Gastrocnemius medialis (tissue), 4 donors: ENCODE measurements at regions not wholly inside any gene's neighbourhood (a gene's known extent, or its start where the extent isn't known, plus 50 kb on each side); places are given as distances from the start of the nearest gene placed in this dataset.

Experiments used
- ATAC-seq, 2 donors: fragments of 150-250 bp; one replicate each; pipeline ENCODE4 v1.9.1; 2016
- DNase-seq, 2 donors: peaks; one replicate each; pipeline ENCODE4 v3.0.0-alpha.2; 2019
- H3K27ac ChIP-seq, 4 donors: fragments of 200-600 bp; sonication (generic); 1 replicate in 1 of 4; 2 replicates in 3 of 4; pipeline ENCODE4 v1.5.1; 2016 to 2018; ENCODE audit warnings: mild to moderate bottlenecking in 2 of 4, moderate library complexity in 1 of 4
- H3K27me3 ChIP-seq, 3 donors: fragments of 200-600 bp; sonication (generic) in 2 of 3; 1 replicate in 1 of 3; 2 replicates in 2 of 3; pipeline versions ENCODE4 v1.5.1 to v1.6.0; 2016 to 2019; ENCODE audit warnings: mild to moderate bottlenecking in 1 of 3, moderate library complexity in 1 of 3
- H3K36me3 ChIP-seq, 2 donors: fragments of 200-600 bp; sonication (generic) in 1 of 2; one replicate each; pipeline ENCODE4 v1.5.1; 2017 to 2018
- H3K4me1 ChIP-seq, 2 donors: fragments of 200-600 bp; sonication (generic) in 1 of 2; one replicate each; pipeline ENCODE4 v1.5.1; 2016 to 2017; ENCODE audit warnings: mild to moderate bottlenecking in 2 of 2
- H3K4me3 ChIP-seq, 4 donors: fragments of 200-600 bp; sonication (generic) in 3 of 4; 1 replicate in 1 of 4; 2 replicates in 3 of 4; pipeline ENCODE4 v1.5.1; 2016 to 2019; ENCODE audit warnings: mild to moderate bottlenecking in 2 of 4
- H3K9me3 ChIP-seq, 3 donors: fragments of 200-600 bp; sonication (generic) in 2 of 3; 1 replicate in 1 of 3; 2 replicates in 2 of 3; pipeline ENCODE4 v1.5.1; 2016 to 2019
- CTCF ChIP-seq, 5 experiments: fragments of 450-650 bp in 3 of 5; fragments of 200-600 bp in 2 of 5; sonication (generic) in 2 of 5; IDR thresholded peaks in 4 of 5; conservative IDR thresholded peaks in 1 of 5; 1 replicate in 4 of 5; 2 replicates in 1 of 5; pipeline ENCODE4 v1.5.1; 2016 to 2019; ENCODE audit warnings: antibody characterized with exemption in 5 of 5, mild to moderate bottlenecking in 3 of 5, moderate library complexity in 3 of 5
- POLR2A ChIP-seq, 2 donors: fragments of 450-650 bp; IDR thresholded peaks; one replicate each; pipeline ENCODE4 v1.6.1; 2017; ENCODE audit warnings: antibody characterized with exemption in 2 of 2, mild to moderate bottlenecking in 2 of 2, moderate library complexity in 2 of 2
- in situ Hi-C, 4 donors: fragments of 200-750 bp; cut with MboI; loops; one replicate each; pipeline versions ENCODE4 v1.15.0 to v1.8.0; 2017; ENCODE audit warnings: low sequenced_read_pairs in 4 of 4
- intact Hi-C: fragments of 100-400 bp; cut with DNase I; formaldehyde crosslinking; loops from one replicate; pipeline ENCODE4 v1.15.1; 2023; ENCODE audit warnings: low total_unique reads

DNA sequence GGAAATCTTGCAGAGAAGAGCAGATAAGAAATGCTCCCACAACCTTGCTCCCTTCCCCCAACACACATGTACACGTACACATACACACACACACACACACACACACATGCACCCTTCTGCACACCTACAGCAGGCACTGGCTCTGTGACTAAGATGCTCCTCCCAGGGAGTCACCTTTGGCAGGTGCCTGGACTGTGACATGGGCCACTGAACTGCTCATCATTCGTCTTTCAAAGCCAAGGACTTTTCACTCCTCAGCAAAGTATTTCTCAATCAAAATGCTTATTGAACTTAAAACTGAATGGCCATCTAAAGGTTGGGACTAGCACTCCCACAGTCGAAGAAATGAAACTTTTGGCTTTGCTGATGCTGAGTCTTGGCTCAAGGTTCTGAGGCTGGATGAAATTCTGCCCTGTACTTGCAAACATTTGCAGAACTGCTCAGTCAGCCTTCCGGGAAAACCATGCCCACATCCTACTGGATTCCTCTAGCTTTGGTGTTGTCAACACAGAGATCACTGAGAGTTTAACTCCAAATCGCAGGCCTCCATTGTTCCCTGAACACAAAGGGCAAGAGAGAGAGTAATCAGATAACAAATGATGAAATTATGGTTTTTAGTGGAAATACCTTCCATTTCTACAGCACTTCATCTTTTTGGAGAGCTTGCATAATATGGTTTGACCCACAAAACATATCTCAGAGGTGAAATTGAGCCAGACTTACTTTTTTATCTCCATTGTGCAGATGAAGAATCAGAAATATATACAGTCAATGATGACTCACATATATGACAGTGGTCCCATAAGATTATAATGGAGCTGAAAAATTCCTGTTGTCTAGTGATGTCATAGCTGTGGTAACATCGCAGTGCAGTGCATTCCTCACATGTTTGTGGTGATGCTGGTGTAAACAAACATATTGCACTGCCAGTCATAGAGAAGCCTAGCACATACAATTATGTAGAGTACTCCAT lies 72.4 kb upstream of the BCAR3 start:
- TF ChIP-seq CTCF (IDR thresholded peaks at IDR 0.05 in 4 of 5, conservative IDR thresholded peaks at IDR 0.05 in 1 of 5) (no peak), POLR2A (IDR thresholded peaks at IDR 0.05) (no peak)
- intact Hi-C loops (no loop called here), in situ Hi-C loops (no loop called here)
- Histone ChIP-seq H3K27ac (no peak overlapping the region), H3K4me3 (no peak overlapping the region), H3K4me1 (peaks cover 29 to 36% of the 10 kb centered on the region in 2 donors), H3K36me3 (no peaks in the 10 kb centered on the region), H3K27me3 (no peaks in the 10 kb centered on the region), H3K9me3 (no peaks in the 10 kb centered on the region)
- no peak for ATAC-seq
- DNase-seq = no peak

GRCh38 chr1:93751377-93752250 lies 70.0 kb upstream of the BCAR3 start:
- Histone ChIP-seq H3K27me3 (no peaks in the 10 kb centered on the region), H3K36me3 (no peaks in the 10 kb centered on the region), H3K27ac (peak overlapping the region in 3 of 4 donors; percentile 15 to 64 (median 57)), H3K4me1 (peaks cover 29 to 36% of the 10 kb centered on the region in 2 donors), H3K4me3 (no peak overlapping the region), H3K9me3 (no peaks in the 10 kb centered on the region)
- ATAC-seq (peak; percentile 93 to 95), DNase-seq (peak; percentile 66 to 67)
- intact Hi-C loops = loop anchor here (2.0 kb wide), 1 partner anchor 63 kb away; no protein-coding TSS in a partner anchor
- no peak for TF ChIP-seq POLR2A (IDR thresholded peaks at IDR 0.05)
- TF ChIP-seq CTCF (IDR thresholded peaks at IDR 0.05 in 4 of 5, conservative IDR thresholded peaks at IDR 0.05 in 1 of 5) = no peak
- in situ Hi-C loops = no loop called here

GRCh38 chr1:93750955-93751354 lies 69.3 kb upstream of the BCAR3 start:
- TF ChIP-seq CTCF (IDR thresholded peaks at IDR 0.05 in 4 of 5, conservative IDR thresholded peaks at IDR 0.05 in 1 of 5) (no peak), POLR2A (IDR thresholded peaks at IDR 0.05) (no peak)
- no peaks in the 10 kb centered on the region for H3K27me3 ChIP-seq
- no peak for DNase-seq
- intact Hi-C loops (loop anchor here (2.0 kb wide), 1 partner anchor 64 kb away; no protein-coding TSS in a partner anchor), in situ Hi-C loops (no loop called here)
- H3K27ac ChIP-seq = peak overlapping the region in 1 of 4 donors; percentile 57
- peaks cover 29 to 36% of the 10 kb centered on the region in 2 donors for H3K4me1 ChIP-seq
- H3K9me3 ChIP-seq = no peaks in the 10 kb centered on the region
- H3K4me3 ChIP-seq = no peak overlapping the region
- H3K36me3 ChIP-seq = no peaks in the 10 kb centered on the region
- ATAC-seq = no peak

DNA sequence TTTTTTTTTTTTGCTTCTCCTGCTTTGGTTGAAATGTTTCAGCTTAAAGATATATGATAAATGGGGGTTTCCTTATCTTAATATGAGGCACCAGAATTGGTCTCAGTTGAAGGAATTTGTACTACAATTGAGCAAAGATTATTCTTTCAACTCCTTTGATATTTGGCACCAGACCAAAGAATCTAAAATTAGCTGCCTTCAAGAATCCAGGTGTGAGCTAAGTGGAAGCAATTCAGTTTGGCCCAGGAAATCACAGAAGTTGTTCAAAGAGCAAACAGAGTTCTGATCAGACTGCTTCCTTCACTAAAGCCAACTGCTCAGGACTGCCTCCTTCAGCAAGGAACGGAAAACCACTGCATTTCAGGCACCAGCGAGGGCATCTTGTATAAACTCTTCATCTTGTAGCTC lies 68.3 kb upstream of the BCAR3 start:
- intact Hi-C loops (loop anchor here (2.0 kb wide), 1 partner anchor 65 kb away; no protein-coding TSS in a partner anchor), in situ Hi-C loops (no loop called here)
- Histone ChIP-seq H3K27me3 (no peaks in the 10 kb centered on the region), H3K27ac (no peak overlapping the region), H3K4me1 (peaks cover 26 to 36% of the 10 kb centered on the region in 2 donors), H3K9me3 (no peaks in the 10 kb centered on the region), H3K4me3 (no peak overlapping the region), H3K36me3 (no peaks in the 10 kb centered on the region)
- ATAC-seq (no peak), DNase-seq (no peak)
- TF ChIP-seq CTCF (IDR thresholded peaks at IDR 0.05 in 4 of 5, conservative IDR thresholded peaks at IDR 0.05 in 1 of 5) = no peak
